ENCODE measurements at regions not wholly inside any gene's neighbourhood (a gene's known extent, or its start where the extent isn't known, plus 50 kb on each side); places are given as distances from the start of the nearest gene placed in this dataset.

GRCh38 chr1:81664341-81664740, 136.4 kb upstream of the ADGRL2 start:
- Histone ChIP-seq H4K20me1 (ENCODE audit: insufficient read depth, low read length) (no peaks in the 10 kb centered on the region), H3K36me3 (replicated peaks in 1 of 2; ENCODE audit: control insufficient read depth in 1 of 2, insufficient read depth in 2 of 2, low read length in 2 of 2) (no peaks in the 10 kb centered on the region), H3K9me3 (replicated peaks in 1 of 2; ENCODE audit: control insufficient read depth in 1 of 2, insufficient read depth in 1 of 2, low read length in 2 of 2) (no peaks in the 10 kb centered on the region), H3K9ac (ENCODE audit: insufficient read depth, low read length, poor library complexity, severe bottlenecking) (no peak overlapping the region), H3K27me3 (ENCODE audit: control insufficient read depth in 2 of 2, insufficient read depth in 2 of 2, low read length in 2 of 2) (no peaks in the 10 kb centered on the region), H3K4me3 (replicated peaks in 1 of 3; ENCODE audit: low read depth in 2 of 3, low read length in 3 of 3) (no peak overlapping the region), H2AFZ (ENCODE audit: insufficient read depth, low read depth, low read length, poor library complexity, severe bottlenecking) (no peak overlapping the region), H3K79me2 (ENCODE audit: insufficient read depth, low read length) (no peaks in the 10 kb centered on the region), H3K4me2 (replicated peaks; ENCODE audit: extremely low read depth, low read length, poor library complexity, severe bottlenecking) (no peak overlapping the region), H3K4me1 (ENCODE audit: control insufficient read depth in 1 of 2, insufficient read depth in 2 of 2, low read length in 2 of 2) (no peaks in the 10 kb centered on the region), H3K27ac (ENCODE audit: low read depth in 1 of 2, low read length in 2 of 2) (no peak overlapping the region)
- TF ChIP-seq, protein P1, sequence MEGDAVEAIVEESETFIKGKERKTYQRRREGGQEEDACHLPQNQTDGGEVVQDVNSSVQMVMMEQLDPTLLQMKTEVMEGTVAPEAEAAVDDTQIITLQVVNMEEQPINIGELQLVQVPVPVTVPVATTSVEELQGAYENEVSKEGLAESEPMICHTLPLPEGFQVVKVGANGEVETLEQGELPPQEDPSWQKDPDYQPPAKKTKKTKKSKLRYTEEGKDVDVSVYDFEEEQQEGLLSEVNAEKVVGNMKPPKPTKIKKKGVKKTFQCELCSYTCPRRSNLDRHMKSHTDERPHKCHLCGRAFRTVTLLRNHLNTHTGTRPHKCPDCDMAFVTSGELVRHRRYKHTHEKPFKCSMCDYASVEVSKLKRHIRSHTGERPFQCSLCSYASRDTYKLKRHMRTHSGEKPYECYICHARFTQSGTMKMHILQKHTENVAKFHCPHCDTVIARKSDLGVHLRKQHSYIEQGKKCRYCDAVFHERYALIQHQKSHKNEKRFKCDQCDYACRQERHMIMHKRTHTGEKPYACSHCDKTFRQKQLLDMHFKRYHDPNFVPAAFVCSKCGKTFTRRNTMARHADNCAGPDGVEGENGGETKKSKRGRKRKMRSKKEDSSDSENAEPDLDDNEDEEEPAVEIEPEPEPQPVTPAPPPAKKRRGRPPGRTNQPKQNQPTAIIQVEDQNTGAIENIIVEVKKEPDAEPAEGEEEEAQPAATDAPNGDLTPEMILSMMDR (IDR thresholded peaks at IDR 0.05), result no peak
- Mint-ChIP-seq H3K27me3 (ENCODE audit: low read depth in 3 of 3) (no peaks in the 10 kb centered on the region), H3K4me1 (no peaks in the 10 kb centered on the region), H3K4me3 (no peak overlapping the region), H3K9me3 (peaks cover 0 to 8% (median 3%) of the 10 kb centered on the region in 7 donors), H3K36me3 (no peaks in the 10 kb centered on the region), H3K27ac (no peak overlapping the region)
- intact Hi-C loops (cut with micrococcal nuclease), result no loop called here
- WGBS (ENCODE audit: insufficient coverage), result no CpG with 5 or more reads among the region's 1 CpG
- DNase-seq, result no peak

DNA sequence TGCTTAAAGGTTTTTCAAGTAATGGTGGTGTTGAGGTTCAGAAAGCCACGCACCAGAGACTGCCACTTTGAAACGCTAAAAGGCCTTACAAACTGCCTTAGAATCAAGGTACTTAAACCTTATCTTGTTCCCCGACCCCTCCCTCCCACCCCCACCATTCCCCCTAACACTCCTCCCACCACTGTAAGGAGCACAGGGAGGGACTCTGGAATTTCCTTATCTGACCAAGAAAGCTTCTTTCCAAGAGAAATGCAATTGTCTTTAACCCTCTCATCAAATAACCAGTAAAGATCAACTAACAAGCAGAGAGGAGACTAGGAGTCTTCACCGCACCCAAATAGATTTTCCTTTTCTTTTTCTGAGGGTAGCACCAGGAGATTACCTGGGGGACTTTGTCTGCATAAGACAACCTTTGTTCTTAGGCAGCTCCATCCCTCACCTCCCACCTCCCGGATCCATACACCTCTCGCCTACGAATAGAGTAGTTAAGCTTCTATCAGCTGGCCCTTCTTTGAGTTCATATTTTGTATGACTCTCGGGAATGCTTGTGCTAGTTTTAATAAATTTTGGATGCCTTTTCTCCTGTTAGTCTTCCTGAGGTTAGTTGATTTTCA, 137.7 kb upstream of the ADGRL2 start:
- H3K27ac Mint-ChIP-seq, result no peak overlapping the region
- H3K4me3 Mint-ChIP-seq, result no peak overlapping the region
- no peaks in the 10 kb centered on the region for H4K20me1 ChIP-seq (ENCODE audit: insufficient read depth, low read length)
- H3K9me3 ChIP-seq (replicated peaks in 1 of 2; ENCODE audit: control insufficient read depth in 1 of 2, insufficient read depth in 1 of 2, low read length in 2 of 2), result no peaks in the 10 kb centered on the region
- H3K4me1 ChIP-seq (ENCODE audit: control insufficient read depth in 1 of 2, insufficient read depth in 2 of 2, low read length in 2 of 2), result no peaks in the 10 kb centered on the region
- H3K36me3 Mint-ChIP-seq, result no peaks in the 10 kb centered on the region
- no peak overlapping the region for H3K27ac ChIP-seq (ENCODE audit: low read depth in 1 of 2, low read length in 2 of 2)
- H3K4me1 Mint-ChIP-seq, result no peaks in the 10 kb centered on the region
- H3K4me3 ChIP-seq (replicated peaks in 1 of 3; ENCODE audit: low read depth in 2 of 3, low read length in 3 of 3), result no peak overlapping the region
- H2AFZ ChIP-seq (ENCODE audit: insufficient read depth, low read depth, low read length, poor library complexity, severe bottlenecking), result no peak overlapping the region
- WGBS (ENCODE audit: insufficient coverage), result 100% methylated on average over 1 of the region's 8 CpGs
- no peak overlapping the region for H3K9ac ChIP-seq (ENCODE audit: insufficient read depth, low read length, poor library complexity, severe bottlenecking)
- no peaks in the 10 kb centered on the region for H3K36me3 ChIP-seq (replicated peaks in 1 of 2; ENCODE audit: control insufficient read depth in 1 of 2, insufficient read depth in 2 of 2, low read length in 2 of 2)
- peaks cover 0 to 4% (median 0%) of the 10 kb centered on the region in 3 donors for H3K27me3 Mint-ChIP-seq (ENCODE audit: low read depth in 3 of 3)
- TF ChIP-seq, protein P1 (IDR thresholded peaks at IDR 0.05), result no peak
- intact Hi-C loops (cut with micrococcal nuclease), result no loop called here
- no peak for DNase-seq
- no peak overlapping the region for H3K4me2 ChIP-seq (replicated peaks; ENCODE audit: extremely low read depth, low read length, poor library complexity, severe bottlenecking)
- peaks cover 0 to 10% (median 5%) of the 10 kb centered on the region in 7 donors for H3K9me3 Mint-ChIP-seq
- H3K79me2 ChIP-seq (ENCODE audit: insufficient read depth, low read length), result no peaks in the 10 kb centered on the region
- no peaks in the 10 kb centered on the region for H3K27me3 ChIP-seq (ENCODE audit: control insufficient read depth in 2 of 2, insufficient read depth in 2 of 2, low read length in 2 of 2)
